Pancreas (tissue), 10 donors: ENCODE measurements at regions not wholly inside any gene's neighbourhood (a gene's known extent, or its start where the extent isn't known, plus 50 kb on each side); places are given as distances from the start of the nearest gene placed in this dataset.

Experiments
- ATAC-seq, 4 donors: fragments of 200-7000 bp; cut with Tn5 transposase; one replicate each; pipeline versions ENCODE4 v1.8.0 to v1.9.1; 2020; ENCODE audit warnings: mild to moderate bottlenecking in 4 of 4, moderate library complexity in 4 of 4
- DNase-seq, 6 donors: peaks; one replicate each; pipeline ENCODE4 v3.0.0-alpha.2; 2020
- FAIRE-seq: peaks from 2 replicates; lab custom pipeline; 2012; peaks lifted over from hg19 to GRCh38; lab: Jason Lieb, UNC
- H3K27ac ChIP-seq, 4 donors: fragments of 200-600 bp; sonication (generic); 1 replicate in 3 of 4; 2 replicates in 1 of 4; pipeline versions ENCODE4 v1.5.0 to v1.8.0; 2020
- H3K27me3 ChIP-seq, 4 donors: fragments of 200-600 bp; one replicate each; pipeline ENCODE4 v1.8.0; 2021
- H3K36me3 ChIP-seq, 3 donors: fragments of 200-600 bp; sonication (generic) in 1 of 3; one replicate each; pipeline versions ENCODE4 v1.5.0 to v1.8.0; 2020 to 2021
- H3K4me1 ChIP-seq, 3 donors: fragments of 200-600 bp; one replicate each; pipeline ENCODE4 v1.8.0; 2021
- H3K4me3 ChIP-seq, 4 donors: fragments of 200-600 bp; sonication (generic) in 2 of 4; one replicate each; pipeline versions ENCODE4 v1.5.0 to v1.8.0; 2020 to 2021
- H3K9me3 ChIP-seq, 4 donors: fragments of 200-600 bp; one replicate each; pipeline ENCODE4 v1.8.0; 2021
- WGBS, 2 donors: extraction: QIAGEN DNeasy Blood & Tissue Kit; methylation state at CpG; one replicate each; pipeline ENCODE4 v1.1.7; 2013; 5-methylcytosine and 5-hydroxymethylcytosine counted together
- intact Hi-C, 3 donors: fragments of 100-400 bp; cut with DNase I; formaldehyde crosslinking; loops; one replicate each; pipeline versions ENCODE4 v1.11.1 to v1.14.2; 2022
- TF ChIP-seq, protein P1 (sequence below), 4 donors: fragments of 200-600 bp; sonication (generic) in 3 of 4; IDR thresholded peaks; one replicate each; pipeline versions ENCODE4 v1.5.0 to v1.8.0; 2021; ENCODE audit warnings: antibody characterized with exemption in 4 of 4
- donor health status: healthy with polysubstance abuse.
- donor health status: DM: no; HTN: no; CAD: no; lungs with moderate emphysema.
- donor health status: DM: no; HTN: no; CAD: no.
- donor health status: control.
- donor health status: control.
- donor health status: Bipolar disorder and iron deficiency.
- donor health status: DM: yes; HTN: yes; CAD: no.
- donor health status: DM: no; HTN: no; CAD: no.
- donor health status: DM: no; HTN: no; CAD: no.
- donor health status: DM: yes; HTN: yes; CAD: no.

DNA sequence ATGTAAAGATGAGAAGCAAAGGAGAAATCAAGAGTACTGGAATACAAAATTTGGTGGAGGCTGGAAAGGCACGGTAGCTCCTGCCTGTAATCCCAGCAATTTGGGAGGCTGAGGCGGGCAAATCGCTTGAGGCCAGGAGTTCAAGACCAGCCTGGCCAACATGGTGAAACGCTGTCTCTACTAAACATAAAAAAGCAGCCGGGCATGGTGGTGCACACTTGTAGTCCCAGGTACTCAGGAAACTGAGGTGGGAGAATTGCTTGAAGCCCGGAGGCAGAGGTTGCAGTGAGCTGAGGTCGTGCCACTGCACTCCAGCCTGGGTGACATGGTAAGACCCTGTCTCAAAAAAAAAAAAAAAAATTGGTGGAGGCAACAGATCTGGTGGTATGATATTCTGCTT is 1086.0 kb downstream of the NLGN4X start:
- DNase-seq: no peak
- FAIRE-seq: no peak
- intact Hi-C loops: no loop called here
- no peak overlapping the region for H3K27ac ChIP-seq
- H3K4me3 ChIP-seq: no peak overlapping the region
- H3K4me1 ChIP-seq: no peaks in the 10 kb centered on the region
- no peaks in the 10 kb centered on the region for H3K27me3 ChIP-seq
- 82 to 85% methylated on average over 7 of the region's 7 CpGs for WGBS, 2 donors
- no peak for ATAC-seq
- no peaks in the 10 kb centered on the region for H3K9me3 ChIP-seq
- H3K36me3 ChIP-seq: no peaks in the 10 kb centered on the region
- TF ChIP-seq, protein P1, sequence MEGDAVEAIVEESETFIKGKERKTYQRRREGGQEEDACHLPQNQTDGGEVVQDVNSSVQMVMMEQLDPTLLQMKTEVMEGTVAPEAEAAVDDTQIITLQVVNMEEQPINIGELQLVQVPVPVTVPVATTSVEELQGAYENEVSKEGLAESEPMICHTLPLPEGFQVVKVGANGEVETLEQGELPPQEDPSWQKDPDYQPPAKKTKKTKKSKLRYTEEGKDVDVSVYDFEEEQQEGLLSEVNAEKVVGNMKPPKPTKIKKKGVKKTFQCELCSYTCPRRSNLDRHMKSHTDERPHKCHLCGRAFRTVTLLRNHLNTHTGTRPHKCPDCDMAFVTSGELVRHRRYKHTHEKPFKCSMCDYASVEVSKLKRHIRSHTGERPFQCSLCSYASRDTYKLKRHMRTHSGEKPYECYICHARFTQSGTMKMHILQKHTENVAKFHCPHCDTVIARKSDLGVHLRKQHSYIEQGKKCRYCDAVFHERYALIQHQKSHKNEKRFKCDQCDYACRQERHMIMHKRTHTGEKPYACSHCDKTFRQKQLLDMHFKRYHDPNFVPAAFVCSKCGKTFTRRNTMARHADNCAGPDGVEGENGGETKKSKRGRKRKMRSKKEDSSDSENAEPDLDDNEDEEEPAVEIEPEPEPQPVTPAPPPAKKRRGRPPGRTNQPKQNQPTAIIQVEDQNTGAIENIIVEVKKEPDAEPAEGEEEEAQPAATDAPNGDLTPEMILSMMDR (IDR thresholded peaks at IDR 0.05): no peak

DNA sequence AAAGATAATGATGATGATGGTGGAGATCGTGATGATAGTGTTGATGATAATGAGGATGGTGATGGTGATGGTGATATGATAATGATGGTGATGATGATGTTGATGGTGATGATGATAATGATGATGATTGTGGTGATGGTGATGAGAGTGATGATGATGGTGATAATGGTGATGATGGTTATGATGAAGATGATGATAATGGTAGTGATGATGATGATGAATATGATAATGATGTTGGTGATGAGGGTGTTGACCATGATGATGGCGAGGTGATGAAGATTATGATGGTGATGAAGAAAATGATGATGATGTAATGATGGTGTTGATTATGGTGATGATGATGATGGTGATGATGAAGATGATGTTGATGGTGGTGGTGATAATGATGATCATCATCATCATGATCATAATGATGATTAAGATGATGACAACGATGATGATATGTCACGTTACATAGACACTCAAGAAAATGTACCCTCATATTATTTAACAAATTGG is 1106.4 kb downstream of the NLGN4X start:
- no peak overlapping the region for H3K27ac ChIP-seq
- ATAC-seq (no peak), FAIRE-seq (peak; percentile 65), DNase-seq (no peak)
- H3K36me3 ChIP-seq: no peaks in the 10 kb centered on the region
- WGBS, 2 donors: 49 to 58% methylated on average over 4 of the region's 4 CpGs
- TF ChIP-seq, protein P1 (IDR thresholded peaks at IDR 0.05): no peak
- H3K4me3 ChIP-seq: no peak overlapping the region
- H3K27me3 ChIP-seq: no peaks in the 10 kb centered on the region
- H3K9me3 ChIP-seq: no peaks in the 10 kb centered on the region
- intact Hi-C loops: no loop called here
- H3K4me1 ChIP-seq: no peaks in the 10 kb centered on the region

DNA sequence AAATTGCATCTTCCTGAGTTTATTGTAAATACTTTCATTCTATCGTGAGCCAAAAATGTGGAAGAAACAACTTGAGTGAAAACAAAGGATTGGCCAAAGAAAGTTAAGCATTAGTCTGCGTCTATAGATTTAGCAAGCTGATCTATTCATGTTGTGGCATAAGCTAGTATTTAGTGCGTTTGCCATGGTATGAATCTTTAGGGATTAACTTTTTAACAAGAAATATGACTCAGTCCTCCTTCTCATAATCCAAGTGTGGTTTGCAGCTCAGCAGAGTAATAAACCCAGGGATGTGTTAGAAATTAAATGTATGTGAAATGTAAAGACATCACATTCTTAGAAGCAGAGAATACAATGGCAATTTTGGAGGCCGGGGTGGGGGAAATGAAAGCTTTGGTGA is 1110.9 kb downstream of the NLGN4X start:
- no peaks in the 10 kb centered on the region for H3K36me3 ChIP-seq
- FAIRE-seq: no peak
- 73 to 77% methylated on average over 4 of the region's 4 CpGs for WGBS, 2 donors
- H3K4me1 ChIP-seq: no peaks in the 10 kb centered on the region
- H3K27me3 ChIP-seq: no peaks in the 10 kb centered on the region
- ATAC-seq: no peak
- TF ChIP-seq, protein P1 (IDR thresholded peaks at IDR 0.05): no peak
- H3K4me3 ChIP-seq: no peak overlapping the region
- intact Hi-C loops: loop anchor here in 1 of 3 donors (5.0 kb wide), 1 partner anchor 566 kb away; no protein-coding TSS in a partner anchor
- no peaks in the 10 kb centered on the region for H3K9me3 ChIP-seq
- DNase-seq: no peak
- H3K27ac ChIP-seq: no peak overlapping the region

DNA sequence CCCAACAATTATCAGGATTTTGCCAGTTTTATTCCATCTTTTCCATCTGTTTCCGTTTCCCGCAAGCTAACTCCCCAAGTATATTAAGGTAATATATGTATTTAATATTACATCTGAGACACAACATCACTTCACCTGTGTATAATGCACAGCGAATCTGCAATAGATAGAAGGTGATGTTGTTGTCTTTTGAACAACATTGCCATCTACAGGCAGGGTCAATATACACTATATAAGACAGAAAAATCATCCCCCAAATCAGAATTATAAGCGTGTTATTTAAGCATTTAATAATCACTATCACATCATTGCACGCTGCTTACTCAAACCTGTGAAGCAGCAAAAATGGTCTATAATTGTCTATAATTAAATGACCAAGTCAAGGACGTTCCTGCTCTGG is 1115.5 kb downstream of the NLGN4X start:
- ATAC-seq: peak; percentile 53 to 73 (median 62)
- no peak for FAIRE-seq
- H3K9me3 ChIP-seq: no peaks in the 10 kb centered on the region
- 24 to 38% methylated on average over 6 of the region's 6 CpGs for WGBS, 2 donors
- H3K4me1 ChIP-seq: no peaks in the 10 kb centered on the region
- no peaks in the 10 kb centered on the region for H3K36me3 ChIP-seq
- DNase-seq: no peak
- intact Hi-C loops: loop anchor here in 1 of 3 donors (5.0 kb wide), 1 partner anchor 566 kb away; no protein-coding TSS in a partner anchor
- no peak overlapping the region for H3K27ac ChIP-seq
- no peak overlapping the region for H3K4me3 ChIP-seq
- no peaks in the 10 kb centered on the region for H3K27me3 ChIP-seq
- TF ChIP-seq, protein P1 (IDR thresholded peaks at IDR 0.05): peak in 2 of 4 donors; percentile 26 to 31

DNA sequence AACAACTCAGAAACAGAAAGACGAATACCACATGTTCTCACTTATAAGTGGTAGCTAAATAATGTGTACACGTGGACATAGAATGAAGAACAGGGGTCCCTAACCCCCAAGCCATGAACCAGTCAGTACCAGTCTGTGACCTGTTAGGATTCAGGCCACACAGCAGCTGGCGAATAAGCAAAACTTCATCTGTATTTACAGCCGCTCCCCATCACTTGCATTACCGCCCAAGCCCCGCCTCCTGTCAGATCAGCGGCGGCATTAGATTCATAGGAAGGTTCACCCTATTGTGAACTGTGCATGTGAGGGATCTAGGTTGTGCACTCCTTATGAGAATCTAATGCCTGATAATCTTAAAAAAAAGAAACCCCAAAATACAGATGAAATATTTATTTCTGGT is 1128.7 kb downstream of the NLGN4X start:
- no peaks in the 10 kb centered on the region for H3K9me3 ChIP-seq
- FAIRE-seq: no peak
- intact Hi-C loops: no loop called here
- H3K36me3 ChIP-seq: no peaks in the 10 kb centered on the region
- TF ChIP-seq, protein P1 (IDR thresholded peaks at IDR 0.05): no peak
- DNase-seq: no peak
- no peak for ATAC-seq
- no peak overlapping the region for H3K4me3 ChIP-seq
- WGBS, 2 donors: 79 to 81% methylated on average over 8 of the region's 8 CpGs
- no peaks in the 10 kb centered on the region for H3K4me1 ChIP-seq
- no peaks in the 10 kb centered on the region for H3K27me3 ChIP-seq
- no peak overlapping the region for H3K27ac ChIP-seq
